WTC11 (cell line): ENCODE measurements at regions not wholly inside any gene's neighbourhood (a gene's known extent, or its start where the extent isn't known, plus 50 kb on each side); places are given as distances from the start of the nearest gene placed in this dataset.

Source experiments
- ATAC-seq: fragments of 200-7000 bp; cut with Tn5 transposase; 2 replicates; pipeline ENCODE4 v1.10.0; 2021; ENCODE audit warnings: mild to moderate bottlenecking, moderate library complexity
- CTCF ChIA-PET: fragments of 300-600 bp; sonication (Branson Sonifier 250); formaldehyde crosslinking; loops from one replicate; lab custom pipeline; 2021; ENCODE audit warnings: antibody characterized with exemption; lab: Charles Lee
- POLR2A ChIA-PET: fragments of 350-600 bp; sonication (Branson Sonifier 250); formaldehyde crosslinking; loops from one replicate; lab custom pipeline; 2021; ENCODE audit warnings: antibody characterized with exemption; lab: Charles Lee
- DNase-seq: peaks from one replicate; pipeline ENCODE4 v3.0.0; 2021; ENCODE audit warnings: low spot score
- H3K27ac Mint-ChIP-seq: 2 replicates; pipeline ENCODE4 v1.8.0; 2021; ENCODE audit warnings: mixed read lengths
- H3K27me3 Mint-ChIP-seq: 2 replicates; pipeline ENCODE4 v1.8.0; 2021; ENCODE audit warnings: low read depth, mild to moderate bottlenecking, moderate library complexity, mixed read lengths
- H3K36me3 Mint-ChIP-seq: 2 replicates; pipeline ENCODE4 v1.8.0; 2021; ENCODE audit warnings: mixed read lengths
- H3K4me1 Mint-ChIP-seq: 2 replicates; pipeline ENCODE4 v1.8.0; 2022; ENCODE audit warnings: mixed read lengths
- H3K4me3 Mint-ChIP-seq: 2 replicates; pipeline ENCODE4 v1.8.0; 2021; ENCODE audit warnings: mild to moderate bottlenecking, moderate library complexity, mixed read lengths
- H3K9me3 Mint-ChIP-seq: 2 replicates; pipeline ENCODE4 v1.8.0; 2021; ENCODE audit warnings: mixed read lengths
- CBFB ChIP-seq: sonication (generic); formaldehyde crosslinking; IDR thresholded peaks from 2 replicates; pipeline ENCODE4 v1.8.1; 2022; ENCODE audit warnings: mild to moderate bottlenecking, low read depth, missing genetic modification reagents
- EMX1 ChIP-seq: fragments of 250-450 bp; sonication (Bioruptor Pico); IDR thresholded peaks from 2 replicates; pipeline ENCODE4 v1.8.0; 2021; ENCODE audit warnings: mild to moderate bottlenecking
- ESRRA ChIP-seq: sonication (generic); formaldehyde crosslinking; IDR thresholded peaks from 2 replicates; pipeline ENCODE4 v1.8.1; 2022; ENCODE audit warnings: mild to moderate bottlenecking, missing genetic modification reagents, borderline replicate concordance
- GTF2I ChIP-seq: fragments of 250-450 bp; sonication (Bioruptor Pico); conservative IDR thresholded peaks from 2 replicates; pipeline ENCODE4 v1.4.0; 2021; ENCODE audit warnings: mild to moderate bottlenecking
- MXD4 ChIP-seq: fragments of 250-450 bp; sonication (Bioruptor Pico); IDR thresholded peaks from 2 replicates; pipeline ENCODE4 v1.8.0; 2021; ENCODE audit warnings: mild to moderate bottlenecking, moderate library complexity, borderline replicate concordance
- NFE2L1 ChIP-seq: sonication (generic); formaldehyde crosslinking; IDR thresholded peaks from 2 replicates; pipeline ENCODE4 v1.8.1; 2023; ENCODE audit warnings: missing genetic modification reagents
- SOX15 ChIP-seq: fragments of 250-450 bp; sonication (Bioruptor Pico); IDR thresholded peaks from 2 replicates; pipeline ENCODE4 v1.9.0; 2021; ENCODE audit warnings: mild to moderate bottlenecking
- TCF7 ChIP-seq: sonication (generic); formaldehyde crosslinking; IDR thresholded peaks from 2 replicates; pipeline ENCODE4 v1.8.0; 2022; ENCODE audit warnings: mild to moderate bottlenecking, low read depth, missing genetic modification reagents, moderate library complexity
- ZNF263 ChIP-seq: sonication (generic); formaldehyde crosslinking; IDR thresholded peaks from 2 replicates; pipeline ENCODE4 v1.8.1; 2022; ENCODE audit warnings: low read depth, mild to moderate bottlenecking, moderate library complexity, missing genetic modification reagents
- ZNF396 ChIP-seq: fragments of 250-450 bp; sonication (Bioruptor Pico); IDR thresholded peaks from 2 replicates; pipeline ENCODE4 v1.8.0; 2021; ENCODE audit warnings: mild to moderate bottlenecking, moderate library complexity, borderline replicate concordance
- TF ChIP-seq, protein P1 (sequence below): sonication (generic); formaldehyde crosslinking; conservative IDR thresholded peaks from 2 replicates; pipeline ENCODE4 v1.8.1; 2022; ENCODE audit warnings: mild to moderate bottlenecking, missing genetic modification reagents
- TF ChIP-seq, protein P2 (sequence below): sonication (generic); formaldehyde crosslinking; IDR thresholded peaks from 2 replicates; pipeline ENCODE4 v1.8.1; 2023; ENCODE audit warnings: mild to moderate bottlenecking, moderate library complexity, missing genetic modification reagents
- TF ChIP-seq, protein P3 (sequence below): fragments of 250-450 bp; sonication (Bioruptor Pico); IDR thresholded peaks from 2 replicates; pipeline ENCODE4 v1.9.0; 2021; ENCODE audit warnings: mild to moderate bottlenecking, borderline replicate concordance
- TF ChIP-seq, protein P4 (sequence below): sonication (generic); formaldehyde crosslinking; IDR thresholded peaks from 2 replicates; pipeline ENCODE4 v1.8.1; 2023; ENCODE audit warnings: mild to moderate bottlenecking, missing genetic modification reagents
- TF ChIP-seq, protein P5 (sequence below): sonication (generic); formaldehyde crosslinking; IDR thresholded peaks from 2 replicates; pipeline ENCODE4 v1.8.0; 2022; ENCODE audit warnings: mild to moderate bottlenecking, missing genetic modification reagents
- TF ChIP-seq, protein P6 (sequence below): sonication (generic); formaldehyde crosslinking; IDR thresholded peaks from 2 replicates; pipeline ENCODE4 v1.8.0; 2023; ENCODE audit warnings: missing genetic modification reagents
- TF ChIP-seq, protein P7 (sequence below): fragments of 250-450 bp; sonication (Bioruptor Pico); IDR thresholded peaks from 2 replicates; pipeline ENCODE4 v1.9.0; 2021; ENCODE audit warnings: mild to moderate bottlenecking
- TF ChIP-seq, protein P8 (sequence below): sonication (generic); formaldehyde crosslinking; IDR thresholded peaks from 2 replicates; pipeline ENCODE4 v1.8.1; 2022; ENCODE audit warnings: mild to moderate bottlenecking, moderate library complexity, missing genetic modification reagents

DNA sequence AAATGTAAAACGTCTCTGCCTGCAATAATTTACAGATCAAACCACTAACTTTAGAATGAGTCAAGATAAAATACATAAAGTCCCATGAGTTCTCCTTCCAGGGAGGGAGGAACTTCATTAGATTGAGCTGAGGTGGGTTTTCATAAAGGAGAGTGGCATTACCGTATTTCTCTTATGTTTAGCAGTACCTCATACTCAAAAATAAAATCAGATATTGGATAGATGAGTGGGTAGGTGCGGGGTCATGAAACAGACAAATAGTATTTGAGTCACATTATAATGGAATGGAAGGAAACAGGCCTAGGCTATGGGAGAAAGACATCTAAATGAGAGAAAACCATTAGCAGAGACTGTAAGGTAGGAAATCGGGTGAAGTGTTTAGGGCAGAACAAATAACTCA lies 166.1 kb upstream of the SMLR1 start:
- TF ChIP-seq ZNF396 (CRISPR knock-in tag) (no peak), GTF2I (CRISPR knock-in tag) (no peak), SOX15 (CRISPR knock-in tag) (no peak), EMX1 (CRISPR knock-in tag) (no peak), CBFB (no peak), ZNF263 (CRISPR knock-in tag) (no peak), ESRRA (CRISPR knock-in tag) (no peak), MXD4 (no peak), NFE2L1 (CRISPR knock-in tag) (no peak), TCF7 (CRISPR knock-in tag) (no peak)
- TF ChIP-seq, protein P1, sequence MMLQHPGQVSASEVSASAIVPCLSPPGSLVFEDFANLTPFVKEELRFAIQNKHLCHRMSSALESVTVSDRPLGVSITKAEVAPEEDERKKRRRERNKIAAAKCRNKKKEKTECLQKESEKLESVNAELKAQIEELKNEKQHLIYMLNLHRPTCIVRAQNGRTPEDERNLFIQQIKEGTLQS (CRISPR knock-in tag) = no peak
- TF ChIP-seq, protein P2, sequence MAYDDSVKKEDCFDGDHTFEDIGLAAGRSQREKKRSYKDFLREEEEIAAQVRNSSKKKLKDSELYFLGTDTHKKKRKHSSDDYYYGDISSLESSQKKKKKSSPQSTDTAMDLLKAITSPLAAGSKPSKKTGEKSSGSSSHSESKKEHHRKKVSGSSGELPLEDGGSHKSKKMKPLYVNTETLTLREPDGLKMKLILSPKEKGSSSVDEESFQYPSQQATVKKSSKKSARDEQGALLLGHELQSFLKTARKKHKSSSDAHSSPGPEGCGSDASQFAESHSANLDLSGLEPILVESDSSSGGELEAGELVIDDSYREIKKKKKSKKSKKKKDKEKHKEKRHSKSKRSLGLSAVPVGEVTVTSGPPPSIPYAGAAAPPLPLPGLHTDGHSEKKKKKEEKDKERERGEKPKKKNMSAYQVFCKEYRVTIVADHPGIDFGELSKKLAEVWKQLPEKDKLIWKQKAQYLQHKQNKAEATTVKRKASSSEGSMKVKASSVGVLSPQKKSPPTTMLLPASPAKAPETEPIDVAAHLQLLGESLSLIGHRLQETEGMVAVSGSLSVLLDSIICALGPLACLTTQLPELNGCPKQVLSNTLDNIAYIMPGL (CRISPR knock-in tag) = no peak
- TF ChIP-seq, protein P3, sequence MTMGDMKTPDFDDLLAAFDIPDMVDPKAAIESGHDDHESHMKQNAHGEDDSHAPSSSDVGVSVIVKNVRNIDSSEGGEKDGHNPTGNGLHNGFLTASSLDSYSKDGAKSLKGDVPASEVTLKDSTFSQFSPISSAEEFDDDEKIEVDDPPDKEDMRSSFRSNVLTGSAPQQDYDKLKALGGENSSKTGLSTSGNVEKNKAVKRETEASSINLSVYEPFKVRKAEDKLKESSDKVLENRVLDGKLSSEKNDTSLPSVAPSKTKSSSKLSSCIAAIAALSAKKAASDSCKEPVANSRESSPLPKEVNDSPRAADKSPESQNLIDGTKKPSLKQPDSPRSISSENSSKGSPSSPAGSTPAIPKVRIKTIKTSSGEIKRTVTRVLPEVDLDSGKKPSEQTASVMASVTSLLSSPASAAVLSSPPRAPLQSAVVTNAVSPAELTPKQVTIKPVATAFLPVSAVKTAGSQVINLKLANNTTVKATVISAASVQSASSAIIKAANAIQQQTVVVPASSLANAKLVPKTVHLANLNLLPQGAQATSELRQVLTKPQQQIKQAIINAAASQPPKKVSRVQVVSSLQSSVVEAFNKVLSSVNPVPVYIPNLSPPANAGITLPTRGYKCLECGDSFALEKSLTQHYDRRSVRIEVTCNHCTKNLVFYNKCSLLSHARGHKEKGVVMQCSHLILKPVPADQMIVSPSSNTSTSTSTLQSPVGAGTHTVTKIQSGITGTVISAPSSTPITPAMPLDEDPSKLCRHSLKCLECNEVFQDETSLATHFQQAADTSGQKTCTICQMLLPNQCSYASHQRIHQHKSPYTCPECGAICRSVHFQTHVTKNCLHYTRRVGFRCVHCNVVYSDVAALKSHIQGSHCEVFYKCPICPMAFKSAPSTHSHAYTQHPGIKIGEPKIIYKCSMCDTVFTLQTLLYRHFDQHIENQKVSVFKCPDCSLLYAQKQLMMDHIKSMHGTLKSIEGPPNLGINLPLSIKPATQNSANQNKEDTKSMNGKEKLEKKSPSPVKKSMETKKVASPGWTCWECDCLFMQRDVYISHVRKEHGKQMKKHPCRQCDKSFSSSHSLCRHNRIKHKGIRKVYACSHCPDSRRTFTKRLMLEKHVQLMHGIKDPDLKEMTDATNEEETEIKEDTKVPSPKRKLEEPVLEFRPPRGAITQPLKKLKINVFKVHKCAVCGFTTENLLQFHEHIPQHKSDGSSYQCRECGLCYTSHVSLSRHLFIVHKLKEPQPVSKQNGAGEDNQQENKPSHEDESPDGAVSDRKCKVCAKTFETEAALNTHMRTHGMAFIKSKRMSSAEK (CRISPR knock-in tag) = no peak
- TF ChIP-seq, protein P4, sequence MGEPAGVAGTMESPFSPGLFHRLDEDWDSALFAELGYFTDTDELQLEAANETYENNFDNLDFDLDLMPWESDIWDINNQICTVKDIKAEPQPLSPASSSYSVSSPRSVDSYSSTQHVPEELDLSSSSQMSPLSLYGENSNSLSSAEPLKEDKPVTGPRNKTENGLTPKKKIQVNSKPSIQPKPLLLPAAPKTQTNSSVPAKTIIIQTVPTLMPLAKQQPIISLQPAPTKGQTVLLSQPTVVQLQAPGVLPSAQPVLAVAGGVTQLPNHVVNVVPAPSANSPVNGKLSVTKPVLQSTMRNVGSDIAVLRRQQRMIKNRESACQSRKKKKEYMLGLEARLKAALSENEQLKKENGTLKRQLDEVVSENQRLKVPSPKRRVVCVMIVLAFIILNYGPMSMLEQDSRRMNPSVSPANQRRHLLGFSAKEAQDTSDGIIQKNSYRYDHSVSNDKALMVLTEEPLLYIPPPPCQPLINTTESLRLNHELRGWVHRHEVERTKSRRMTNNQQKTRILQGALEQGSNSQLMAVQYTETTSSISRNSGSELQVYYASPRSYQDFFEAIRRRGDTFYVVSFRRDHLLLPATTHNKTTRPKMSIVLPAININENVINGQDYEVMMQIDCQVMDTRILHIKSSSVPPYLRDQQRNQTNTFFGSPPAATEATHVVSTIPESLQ (CRISPR knock-in tag) = no peak
- TF ChIP-seq, protein P5, sequence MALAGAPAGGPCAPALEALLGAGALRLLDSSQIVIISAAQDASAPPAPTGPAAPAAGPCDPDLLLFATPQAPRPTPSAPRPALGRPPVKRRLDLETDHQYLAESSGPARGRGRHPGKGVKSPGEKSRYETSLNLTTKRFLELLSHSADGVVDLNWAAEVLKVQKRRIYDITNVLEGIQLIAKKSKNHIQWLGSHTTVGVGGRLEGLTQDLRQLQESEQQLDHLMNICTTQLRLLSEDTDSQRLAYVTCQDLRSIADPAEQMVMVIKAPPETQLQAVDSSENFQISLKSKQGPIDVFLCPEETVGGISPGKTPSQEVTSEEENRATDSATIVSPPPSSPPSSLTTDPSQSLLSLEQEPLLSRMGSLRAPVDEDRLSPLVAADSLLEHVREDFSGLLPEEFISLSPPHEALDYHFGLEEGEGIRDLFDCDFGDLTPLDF (CRISPR knock-in tag) = no peak
- TF ChIP-seq, protein P6, sequence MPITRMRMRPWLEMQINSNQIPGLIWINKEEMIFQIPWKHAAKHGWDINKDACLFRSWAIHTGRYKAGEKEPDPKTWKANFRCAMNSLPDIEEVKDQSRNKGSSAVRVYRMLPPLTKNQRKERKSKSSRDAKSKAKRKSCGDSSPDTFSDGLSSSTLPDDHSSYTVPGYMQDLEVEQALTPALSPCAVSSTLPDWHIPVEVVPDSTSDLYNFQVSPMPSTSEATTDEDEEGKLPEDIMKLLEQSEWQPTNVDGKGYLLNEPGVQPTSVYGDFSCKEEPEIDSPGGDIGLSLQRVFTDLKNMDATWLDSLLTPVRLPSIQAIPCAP (CRISPR knock-in tag) = no peak
- TF ChIP-seq, protein P7, sequence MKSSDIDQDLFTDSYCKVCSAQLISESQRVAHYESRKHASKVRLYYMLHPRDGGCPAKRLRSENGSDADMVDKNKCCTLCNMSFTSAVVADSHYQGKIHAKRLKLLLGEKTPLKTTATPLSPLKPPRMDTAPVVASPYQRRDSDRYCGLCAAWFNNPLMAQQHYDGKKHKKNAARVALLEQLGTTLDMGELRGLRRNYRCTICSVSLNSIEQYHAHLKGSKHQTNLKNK (CRISPR knock-in tag) = no peak
- TF ChIP-seq, protein P8, sequence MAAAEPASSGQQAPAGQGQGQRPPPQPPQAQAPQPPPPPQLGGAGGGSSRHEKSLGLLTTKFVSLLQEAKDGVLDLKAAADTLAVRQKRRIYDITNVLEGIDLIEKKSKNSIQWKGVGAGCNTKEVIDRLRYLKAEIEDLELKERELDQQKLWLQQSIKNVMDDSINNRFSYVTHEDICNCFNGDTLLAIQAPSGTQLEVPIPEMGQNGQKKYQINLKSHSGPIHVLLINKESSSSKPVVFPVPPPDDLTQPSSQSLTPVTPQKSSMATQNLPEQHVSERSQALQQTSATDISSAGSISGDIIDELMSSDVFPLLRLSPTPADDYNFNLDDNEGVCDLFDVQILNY (CRISPR knock-in tag) = no peak
- TF ChIP-seq, all 79 proteins: peak for 0
- H3K4me1 Mint-ChIP-seq = no peaks in the 10 kb centered on the region
- no peaks in the 10 kb centered on the region for H3K9me3 Mint-ChIP-seq
- ChIA-PET POLR2A (no interaction called here), CTCF (no interaction called here)
- ATAC-seq (no peak), DNase-seq (no peak)
- no peaks in the 10 kb centered on the region for H3K36me3 Mint-ChIP-seq
- H3K27me3 Mint-ChIP-seq = no peaks in the 10 kb centered on the region
- H3K4me3 Mint-ChIP-seq = no peak overlapping the region
- no peak overlapping the region for H3K27ac Mint-ChIP-seq
